Keratinocyte (primary cell): ENCODE measurements at regions not wholly inside any gene's neighbourhood (a gene's known extent, or its start where the extent isn't known, plus 50 kb on each side); places are given as distances from the start of the nearest gene placed in this dataset.

ENCODE experiments used
- DNase-seq: peaks from one replicate; pipeline ENCODE4 v3.0.0-alpha.2; 2011; ENCODE audit warnings: low read depth, missing footprints, low spot score
- FAIRE-seq: peaks from 2 replicates; lab custom pipeline; 2011; peaks lifted over from hg19 to GRCh38; lab: Jason Lieb, UNC
- H2AFZ ChIP-seq: 2 replicates; pipeline ENCODE4 v1.6.0; 2012; ENCODE audit warnings: low read length, control low read depth, inconsistent platforms; ENCODE audit not compliant: control insufficient read depth
- H3K27ac ChIP-seq: 2 replicates; pipeline ENCODE4 v1.5.1; 2011; ENCODE audit warnings: low read length; ENCODE audit not compliant: control insufficient read depth, insufficient read depth
- H3K27me3 ChIP-seq: 3 replicates; pipeline ENCODE4 v1.6.0; 2011; ENCODE audit warnings: low read length; ENCODE audit not compliant: control insufficient read depth, insufficient read depth; ENCODE audit errors: extremely low read depth
- H3K36me3 ChIP-seq, 2 experiments: 2 replicates in 1 of 2; 3 replicates in 1 of 2; pipeline ENCODE4 v1.5.1; 2011; ENCODE audit warnings: low read length in 2 of 2, mild to moderate bottlenecking in 1 of 2; ENCODE audit not compliant: control insufficient read depth in 2 of 2, insufficient read depth in 2 of 2; ENCODE audit errors: extremely low read depth in 1 of 2
- H3K4me1 ChIP-seq: 3 replicates; pipeline ENCODE4 v1.5.1; 2011; ENCODE audit warnings: low read length; ENCODE audit not compliant: control insufficient read depth, insufficient read depth; ENCODE audit errors: extremely low read depth
- H3K4me2 ChIP-seq: 3 replicates; pipeline ENCODE4 v1.6.0; 2011; ENCODE audit warnings: low read depth, low read length; ENCODE audit not compliant: control insufficient read depth, insufficient read depth; ENCODE audit errors: extremely low read depth
- H3K4me3 ChIP-seq, 3 experiments: fragments of 200-600 bp in 1 of 3; sonication (generic) in 1 of 3; 2 replicates in 2 of 3; 3 replicates in 1 of 3; pipeline ENCODE4 v1.5.1; 2011 to 2016; ENCODE audit warnings: low read length in 3 of 3, mild to moderate bottlenecking in 3 of 3, control low read depth in 2 of 3, inconsistent platforms in 1 of 3, low read depth in 1 of 3, mixed read lengths in 1 of 3, mixed run types in 1 of 3, moderate library complexity in 1 of 3; ENCODE audit not compliant: control insufficient read depth in 2 of 3, insufficient read depth in 2 of 3; ENCODE audit errors: extremely low read depth in 1 of 3
- H3K79me2 ChIP-seq: 2 replicates; pipeline ENCODE4 v1.6.0; 2012; ENCODE audit warnings: low read length; ENCODE audit not compliant: control insufficient read depth, insufficient read depth
- H3K9ac ChIP-seq: 3 replicates; pipeline ENCODE4 v1.6.0; 2011; ENCODE audit warnings: low read length; ENCODE audit not compliant: control insufficient read depth, insufficient read depth; ENCODE audit errors: extremely low read depth
- H3K9me1 ChIP-seq: 3 replicates; pipeline ENCODE4 v1.6.0; 2011; ENCODE audit warnings: low read length; ENCODE audit not compliant: control insufficient read depth, insufficient read depth; ENCODE audit errors: extremely low read depth
- H3K9me3 ChIP-seq: 2 replicates; pipeline ENCODE4 v1.5.1; 2012; ENCODE audit warnings: low read depth, low read length; ENCODE audit not compliant: control insufficient read depth
- H4K20me1 ChIP-seq: 3 replicates; pipeline ENCODE4 v1.6.0; 2011; ENCODE audit warnings: low read length; ENCODE audit not compliant: control insufficient read depth, insufficient read depth; ENCODE audit errors: extremely low read depth
- CTCF ChIP-seq, 3 experiments: IDR thresholded peaks in 1 of 3; conservative IDR thresholded peaks in 1 of 3; optimal IDR thresholded peaks in 1 of 3; 2 replicates in 2 of 3; 3 replicates in 1 of 3; pipeline versions ENCODE3 to v1.5.1; 2011; ENCODE audit warnings: low read length in 3 of 3, mild to moderate bottlenecking in 3 of 3, moderate library complexity in 2 of 3, control low read depth in 1 of 3, inconsistent platforms in 1 of 3; ENCODE audit not compliant: insufficient read depth in 2 of 3; ENCODE audit errors: extremely low read depth in 1 of 3
- EZH2 ChIP-seq: IDR thresholded peaks from one replicate; pipeline ENCODE4 v1.6.1; 2012; ENCODE audit warnings: inconsistent platforms, mild to moderate bottlenecking, low read length, moderate library complexity
- dilution Hi-C: fragments of 300-500 bp; cut with MboI; formaldehyde crosslinking; loops from one replicate; pipeline ENCODE4 v1.7.0; 2020; ENCODE audit warnings: low sequenced_read_pairs; ENCODE audit not compliant: extremely low pct_ligation_motif_present

GRCh38 chr1:98008373-98008772 is 87.5 kb upstream of the DPYD start:
- H3K9me1 ChIP-seq = no peaks in the 10 kb centered on the region
- no peak overlapping the region for H3K27ac ChIP-seq
- TF ChIP-seq EZH2 (no peak), CTCF (optimal IDR thresholded peaks at IDR 0.05 in 1 of 3, IDR thresholded peaks at IDR 0.05 in 1 of 3, conservative IDR thresholded peaks at IDR 0.05 in 1 of 3; ENCODE audit: extremely low read depth in 1 of 3, insufficient read depth in 2 of 3, low read length in 3 of 3) (no peak)
- dilution Hi-C loops = no loop called here
- H3K79me2 ChIP-seq = no peaks in the 10 kb centered on the region
- no peak overlapping the region for H3K4me2 ChIP-seq
- H3K9me3 ChIP-seq = no peaks in the 10 kb centered on the region
- FAIRE-seq = no peak
- H2AFZ ChIP-seq = no peak overlapping the region
- DNase-seq = no peak
- H3K4me3 ChIP-seq = no peak overlapping the region
- peaks cover 7% of the 10 kb centered on the region for H3K4me1 ChIP-seq
- H3K9ac ChIP-seq = no peak overlapping the region
- H4K20me1 ChIP-seq = no peaks in the 10 kb centered on the region
- H3K36me3 ChIP-seq = no peaks in the 10 kb centered on the region
- H3K27me3 ChIP-seq = no peaks in the 10 kb centered on the region

- no peak overlapping the region for H2AFZ ChIP-seq
- no peaks in the 10 kb centered on the region for H4K20me1 ChIP-seq
- no peak overlapping the region for H3K9ac ChIP-seq
- no peak overlapping the region for H3K4me3 ChIP-seq
- H3K4me1 ChIP-seq = peaks cover 7% of the 10 kb centered on the region
- no peaks in the 10 kb centered on the region for H3K36me3 ChIP-seq
- H3K4me2 ChIP-seq = no peak overlapping the region
- no peaks in the 10 kb centered on the region for H3K9me3 ChIP-seq
- FAIRE-seq (no peak), DNase-seq (no peak)
- H3K9me1 ChIP-seq = no peaks in the 10 kb centered on the region
- no peaks in the 10 kb centered on the region for H3K79me2 ChIP-seq
- no peak for TF ChIP-seq EZH2
- TF ChIP-seq CTCF (optimal IDR thresholded peaks at IDR 0.05 in 1 of 3, IDR thresholded peaks at IDR 0.05 in 1 of 3, conservative IDR thresholded peaks at IDR 0.05 in 1 of 3; ENCODE audit: extremely low read depth in 1 of 3, insufficient read depth in 2 of 3, low read length in 3 of 3) = no peak
- no peaks in the 10 kb centered on the region for H3K27me3 ChIP-seq
- H3K27ac ChIP-seq = no peak overlapping the region
- dilution Hi-C loops = no loop called here
Measured at GRCh38 chr1:98005326-98006010, 84.6 kb upstream of the DPYD start.
